HepG2 (cell line): ENCODE measurements at regions not wholly inside any gene's neighbourhood (a gene's known extent, or its start where the extent isn't known, plus 50 kb on each side); places are given as distances from the start of the nearest gene placed in this dataset.

ENCODE experiments used
- ATAC-seq: fragments of 200-7000 bp; cut with Tn5 transposase; 3 replicates; pipeline ENCODE4 v1.9.1; 2020; ENCODE audit warnings: mild to moderate bottlenecking, moderate library complexity
- BruUV-seq: library from RNA; stranded (reverse); fragments of 400-500 nt; replicated peaks from 2 replicates; lab custom pipeline; 2021; lab: Mats Ljungman, UMichigan
- CTCF ChIA-PET: fragments of 300-600 bp; formaldehyde crosslinking; extraction: SDS; loops from one replicate; lab custom pipeline; 2021; ENCODE audit warnings: low total read pairs, inconsistent platforms, low intra/inter-chr PET ratio; lab: Yijun Ruan, JAX
- POLR2A ChIA-PET: fragments of 350-600 bp; sonication (Branson Sonifier 250); formaldehyde crosslinking; loops from one replicate; lab custom pipeline; 2020; ENCODE audit warnings: antibody characterized with exemption, inconsistent platforms; lab: Yijun Ruan, JAX
- DNase-seq: peaks from one replicate; pipeline ENCODE4 v3.0.0-alpha.2; 2015; ENCODE audit warnings: low spot score
- FAIRE-seq: peaks from 3 replicates; lab custom pipeline; 2011; peaks lifted over from hg19 to GRCh38; lab: Jason Lieb, UNC
- H2AFZ ChIP-seq: one replicate; pipeline ENCODE4 v1.6.1; 2011; ENCODE audit warnings: low read length, inconsistent platforms
- H3K27ac ChIP-seq: fragments of 300-600 bp; 3 replicates; pipeline ENCODE4 v1.8.0; 2011; ENCODE audit warnings: mixed run types, mild to moderate bottlenecking, mixed read lengths, low read length, inconsistent platforms; ENCODE audit not compliant: insufficient read depth; ENCODE audit errors: extremely low read length
- H3K27me3 ChIP-seq, 2 experiments: fragments of 200-600 bp in 1 of 2; 2 replicates in 1 of 2; 3 replicates in 1 of 2; pipeline versions ENCODE4 v1.6.0 to v1.8.0; 2011; ENCODE audit warnings: low read length in 2 of 2, mild to moderate bottlenecking in 2 of 2, moderate library complexity in 2 of 2, inconsistent platforms in 1 of 2; ENCODE audit not compliant: insufficient read depth in 2 of 2, control insufficient read depth in 1 of 2
- H3K36me3 ChIP-seq, 2 experiments: fragments of 200-600 bp in 1 of 2; replicated peaks in 1 of 2; 2 replicates in 1 of 2; 3 replicates in 1 of 2; pipeline versions ENCODE4 v1.5.1 to v1.8.0; 2011; ENCODE audit warnings: low read length in 2 of 2, inconsistent platforms in 1 of 2; ENCODE audit not compliant: insufficient read depth in 2 of 2, control insufficient read depth in 1 of 2
- H3K4me1 ChIP-seq: 2 replicates; pipeline ENCODE4 v1.5.1; 2012; ENCODE audit warnings: low read length, inconsistent platforms; ENCODE audit not compliant: insufficient read depth
- H3K4me2 ChIP-seq: 2 replicates; pipeline ENCODE4 v1.6.0; 2011; ENCODE audit warnings: low read depth, low read length, inconsistent platforms
- H3K4me3 ChIP-seq, 3 experiments: fragments of 200-600 bp in 1 of 3; sonication (generic), shearing (Covaris generic) in 1 of 3; replicated peaks in 1 of 3; 2 replicates each; pipeline ENCODE4 v1.5.1; 2011 to 2016; ENCODE audit warnings: low read length in 3 of 3, inconsistent platforms in 2 of 3, low read depth in 2 of 3, mild to moderate bottlenecking in 2 of 3, control low read depth in 1 of 3, mixed read lengths in 1 of 3; ENCODE audit not compliant: insufficient read depth in 1 of 3
- H3K79me2 ChIP-seq: one replicate; pipeline ENCODE4 v1.6.1; 2011; ENCODE audit warnings: low read length, inconsistent platforms; ENCODE audit not compliant: insufficient read depth
- H3K9ac ChIP-seq: 2 replicates; pipeline ENCODE4 v1.6.0; 2011; ENCODE audit warnings: mild to moderate bottlenecking, low read depth, low read length, inconsistent platforms; ENCODE audit not compliant: insufficient read depth
- H3K9me3 ChIP-seq: 2 replicates; pipeline ENCODE4 v1.5.1; 2012; ENCODE audit warnings: mild to moderate bottlenecking, low read length
- H4K20me1 ChIP-seq: 2 replicates; pipeline ENCODE4 v1.6.0; 2011; ENCODE audit warnings: inconsistent platforms, mild to moderate bottlenecking, low read length, moderate library complexity; ENCODE audit not compliant: insufficient read depth
- ATF6 ChIP-seq: sonication (generic); formaldehyde crosslinking; conservative IDR thresholded peaks from 2 replicates; pipeline ENCODE4 v1.4.0; 2020; ENCODE audit warnings: missing genetic modification reagents
- KLF6 ChIP-seq: IDR thresholded peaks from 2 replicates; pipeline ENCODE4 v1.8.0; 2016; ENCODE audit warnings: missing biosample characterization, missing genetic modification reagents
- MZF1 ChIP-seq: sonication (generic); formaldehyde crosslinking; IDR thresholded peaks from 2 replicates; pipeline ENCODE4 v1.8.1; 2023; ENCODE audit warnings: mild to moderate bottlenecking, missing genetic modification reagents, borderline replicate concordance
- RAD51 ChIP-seq: fragments of 450-650 bp; IDR thresholded peaks from 2 replicates; pipeline ENCODE4 v1.6.1; 2016; ENCODE audit warnings: borderline replicate concordance
- REPIN1 ChIP-seq: sonication (generic); formaldehyde crosslinking; IDR thresholded peaks from 2 replicates; pipeline ENCODE4 v1.8.0; 2022; ENCODE audit warnings: missing genetic modification reagents, low read depth, mild to moderate bottlenecking, borderline replicate concordance
- SP5 ChIP-seq: IDR thresholded peaks from 2 replicates; pipeline ENCODE4 v1.6.1; 2016; ENCODE audit warnings: low read depth, borderline replicate concordance
- SRSF4 ChIP-seq: fragments of 200-400 bp; formaldehyde crosslinking; IDR thresholded peaks from one replicate; pipeline ENCODE4 v1.6.1; 2018; ENCODE audit warnings: mild to moderate bottlenecking, low read depth, low read length, moderate library complexity; ENCODE audit not compliant: poor library complexity, severe bottlenecking
- TMF1 ChIP-seq: sonication (generic); formaldehyde crosslinking; IDR thresholded peaks from 2 replicates; pipeline ENCODE4 v1.8.1; 2022; ENCODE audit warnings: low read depth, missing genetic modification reagents
- TRIM24 ChIP-seq: sonication (generic); formaldehyde crosslinking; IDR thresholded peaks from 2 replicates; pipeline ENCODE4 v1.8.0; 2022; ENCODE audit warnings: mild to moderate bottlenecking, missing genetic modification reagents
- ZNF136 ChIP-seq: sonication (generic); formaldehyde crosslinking; IDR thresholded peaks from 2 replicates; pipeline ENCODE4 v1.8.1; 2022; ENCODE audit warnings: low read depth, mild to moderate bottlenecking, moderate library complexity, missing genetic modification reagents
- ZNF207 ChIP-seq: fragments of 450-650 bp; IDR thresholded peaks from 2 replicates; pipeline ENCODE4 v1.6.1; 2016; ENCODE audit warnings: antibody characterized with exemption, borderline replicate concordance
- ZNF576 ChIP-seq: sonication (generic); formaldehyde crosslinking; IDR thresholded peaks from 2 replicates; pipeline ENCODE4 v1.4.0; 2020; ENCODE audit warnings: mild to moderate bottlenecking, missing genetic modification reagents
- ZNF614 ChIP-seq: IDR thresholded peaks from 2 replicates; pipeline ENCODE4 v1.6.1; 2018; ENCODE audit warnings: missing biosample characterization, missing genetic modification reagents, inconsistent platforms, borderline replicate concordance
- ZNF616 ChIP-seq: sonication (generic); formaldehyde crosslinking; IDR thresholded peaks from 2 replicates; pipeline ENCODE4 v1.5.0; 2020; ENCODE audit warnings: low read depth, mild to moderate bottlenecking, missing genetic modification reagents
- ZNF703 ChIP-seq: sonication (generic); formaldehyde crosslinking; IDR thresholded peaks from 2 replicates; pipeline ENCODE4 v1.5.1; 2020; ENCODE audit warnings: missing genetic modification reagents, mild to moderate bottlenecking, moderate library complexity, borderline replicate concordance
- ZNF781 ChIP-seq: sonication (generic); formaldehyde crosslinking; IDR thresholded peaks from 2 replicates; pipeline ENCODE4 v1.5.1; 2020; ENCODE audit warnings: borderline replicate concordance, mild to moderate bottlenecking, missing genetic modification reagents; ENCODE audit errors: not compliant biosample characterization
- ZSCAN29 ChIP-seq: sonication (generic); formaldehyde crosslinking; conservative IDR thresholded peaks from 2 replicates; pipeline ENCODE4 v1.4.0; 2020; ENCODE audit warnings: mild to moderate bottlenecking, missing genetic modification reagents
- WGBS: methylation state at CpG from one replicate; pipeline ENCODE4 v1.1.6; 2017; ENCODE audit warnings: low lambda C conversion rate; 5-methylcytosine and 5-hydroxymethylcytosine counted together
- in situ Hi-C: cut with HindIII; loops from 2 replicates; pipeline ENCODE4 v1.10.0; 2017; ENCODE audit warnings: low pct_unique_long_range_greater_than_20kb; ENCODE audit not compliant: extremely low pct_ligation_motif_present
- intact Hi-C: fragments of 100-400 bp; cut with micrococcal nuclease; formaldehyde crosslinking; loops from one replicate; pipeline ENCODE4 v1.10.0; 2022; ENCODE audit not compliant: unreplicated experiment

- no peaks in the 10 kb centered on the region for H3K4me1 ChIP-seq
- no peaks in the 10 kb centered on the region for H3K79me2 ChIP-seq
- in situ Hi-C loops, result no loop called here
- CTCF ChIA-PET, result no interaction called here
- H3K9ac ChIP-seq, result no peak overlapping the region
- POLR2A ChIA-PET, result no interaction called here
- BruUV-seq, result no TSS peak
- FAIRE-seq (no peak), DNase-seq (no peak), ATAC-seq (no peak)
- 0% methylated on average over 1 of the region's 1 CpG for WGBS
- H2AFZ ChIP-seq, result no peak overlapping the region
- H3K4me2 ChIP-seq, result no peak overlapping the region
- intact Hi-C loops, result no loop called here
- no peak for TF ChIP-seq TMF1 (CRISPR knock-in tag)
- no peak for TF ChIP-seq SP5
- TF ChIP-seq ZNF781 (CRISPR knock-in tag), result no peak
- H3K36me3 ChIP-seq, result no peaks in the 10 kb centered on the region
- no peaks in the 10 kb centered on the region for H3K27me3 ChIP-seq
- no peak overlapping the region for H3K4me3 ChIP-seq
- H4K20me1 ChIP-seq, result no peaks in the 10 kb centered on the region
- no peak overlapping the region for H3K27ac ChIP-seq
- H3K9me3 ChIP-seq, result peaks cover 17% of the 10 kb centered on the region
Measured at GRCh38 chr7:136312592-136312991, 335.4 kb upstream of the MTPN start.

- Histone ChIP-seq H3K4me2 (no peak overlapping the region), H4K20me1 (no peaks in the 10 kb centered on the region), H3K9me3 (peaks cover 12% of the 10 kb centered on the region), H3K4me1 (no peaks in the 10 kb centered on the region), H3K27ac (no peak overlapping the region), H3K4me3 (no peak overlapping the region), H3K27me3 (no peaks in the 10 kb centered on the region), H3K36me3 (no peaks in the 10 kb centered on the region), H2AFZ (no peak overlapping the region), H3K79me2 (no peaks in the 10 kb centered on the region), H3K9ac (no peak overlapping the region)
- WGBS, result 0% methylated on average over 1 of the region's 1 CpG
- intact Hi-C loops (no loop called here), in situ Hi-C loops (no loop called here)
- ATAC-seq (no peak), DNase-seq (no peak), FAIRE-seq (no peak)
- no TSS peak for BruUV-seq
- CTCF ChIA-PET, result no interaction called here
- POLR2A ChIA-PET, result no interaction called here
- TF ChIP-seq ZNF614 (CRISPR knock-in tag) (no peak), ZNF576 (no peak), ZNF207 (no peak), MZF1 (CRISPR knock-in tag) (no peak), KLF6 (CRISPR knock-in tag) (no peak), REPIN1 (CRISPR knock-in tag) (no peak), ZNF703 (CRISPR knock-in tag) (no peak), RAD51 (no peak), ZSCAN29 (CRISPR knock-in tag) (no peak), ZNF136 (CRISPR knock-in tag) (no peak), ATF6 (CRISPR knock-in tag) (no peak), SRSF4 (no peak), ZNF616 (CRISPR knock-in tag) (no peak), TRIM24 (CRISPR knock-in tag) (no peak)
Measured at GRCh38 chr7:136309407-136309806, 332.2 kb upstream of the MTPN start.
